Choroid plexus epithelial cell (primary cell): ENCODE measurements at regions not wholly inside any gene's neighbourhood (a gene's known extent, or its start where the extent isn't known, plus 50 kb on each side); places are given as distances from the start of the nearest gene placed in this dataset.

ENCODE experiments used
- DNase-seq: peaks from one replicate; pipeline ENCODE4 v3.0.0-alpha.2; 2010; ENCODE audit warnings: low read depth
- H3K4me3 ChIP-seq: 2 replicates; pipeline ENCODE4 v1.5.1; 2011; ENCODE audit warnings: low read depth, mild to moderate bottlenecking, control low read depth, low read length, moderate library complexity
- TF ChIP-seq, protein P1 (sequence below): conservative IDR thresholded peaks from 2 replicates; pipeline ENCODE4 v1.5.1; 2011; ENCODE audit warnings: low read depth, mild to moderate bottlenecking, control low read depth, inconsistent platforms, low read length, moderate library complexity

DNA sequence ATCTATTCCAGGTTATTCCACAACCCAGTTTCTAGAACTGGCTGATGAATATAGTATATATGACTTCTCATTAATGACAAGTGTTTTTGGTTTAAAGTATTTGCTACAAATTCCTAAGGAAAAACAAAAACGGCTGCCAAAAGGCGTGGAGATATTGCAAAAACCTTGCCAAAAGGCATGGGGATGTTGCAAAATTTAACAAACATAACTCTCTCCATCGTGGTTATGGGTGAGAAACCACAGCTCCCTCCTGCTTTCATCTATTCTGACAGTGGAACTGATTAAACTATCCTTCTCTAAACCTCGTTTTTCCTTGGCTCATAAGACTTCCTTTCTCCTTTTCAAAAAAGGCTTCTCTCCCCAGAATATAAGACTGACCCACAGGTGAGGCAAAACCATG lies 342.0 kb upstream of the PDZRN3 start:
- TF ChIP-seq, protein P1, sequence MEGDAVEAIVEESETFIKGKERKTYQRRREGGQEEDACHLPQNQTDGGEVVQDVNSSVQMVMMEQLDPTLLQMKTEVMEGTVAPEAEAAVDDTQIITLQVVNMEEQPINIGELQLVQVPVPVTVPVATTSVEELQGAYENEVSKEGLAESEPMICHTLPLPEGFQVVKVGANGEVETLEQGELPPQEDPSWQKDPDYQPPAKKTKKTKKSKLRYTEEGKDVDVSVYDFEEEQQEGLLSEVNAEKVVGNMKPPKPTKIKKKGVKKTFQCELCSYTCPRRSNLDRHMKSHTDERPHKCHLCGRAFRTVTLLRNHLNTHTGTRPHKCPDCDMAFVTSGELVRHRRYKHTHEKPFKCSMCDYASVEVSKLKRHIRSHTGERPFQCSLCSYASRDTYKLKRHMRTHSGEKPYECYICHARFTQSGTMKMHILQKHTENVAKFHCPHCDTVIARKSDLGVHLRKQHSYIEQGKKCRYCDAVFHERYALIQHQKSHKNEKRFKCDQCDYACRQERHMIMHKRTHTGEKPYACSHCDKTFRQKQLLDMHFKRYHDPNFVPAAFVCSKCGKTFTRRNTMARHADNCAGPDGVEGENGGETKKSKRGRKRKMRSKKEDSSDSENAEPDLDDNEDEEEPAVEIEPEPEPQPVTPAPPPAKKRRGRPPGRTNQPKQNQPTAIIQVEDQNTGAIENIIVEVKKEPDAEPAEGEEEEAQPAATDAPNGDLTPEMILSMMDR: no peak
- H3K4me3 ChIP-seq: no peak overlapping the region
- DNase-seq: no peak

GRCh38 chr3:73964818-73965217 lies 340.1 kb upstream of the PDZRN3 start:
- H3K4me3 ChIP-seq: no peak overlapping the region
- DNase-seq: no peak
- TF ChIP-seq, protein P1: no peak

- TF ChIP-seq, protein P1: no peak
- no peak for DNase-seq
- H3K4me3 ChIP-seq: no peak overlapping the region
These were observed 330.8 kb upstream of the PDZRN3 start for GRCh38 chr3:73955494-73956070.

DNA sequence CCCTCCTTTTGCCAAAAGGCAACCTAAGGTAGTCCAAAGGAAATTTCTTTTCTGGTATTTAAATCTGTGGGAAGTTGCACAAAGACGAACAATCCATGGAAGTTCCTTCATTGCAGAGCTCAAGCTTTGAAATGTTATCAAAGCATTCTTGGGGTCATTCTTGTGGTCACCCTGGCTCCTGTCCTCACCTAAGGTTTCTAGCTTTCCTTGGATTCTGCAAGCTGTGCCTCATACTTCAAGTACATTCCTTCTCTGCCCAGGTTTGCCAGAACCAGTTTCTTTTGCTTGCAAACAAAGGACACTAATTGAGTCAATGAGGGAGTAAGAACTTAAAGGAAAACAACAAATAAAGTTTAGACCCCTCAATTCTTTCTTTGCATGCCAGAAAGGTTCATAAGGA lies 329.8 kb upstream of the PDZRN3 start:
- TF ChIP-seq, protein P1: no peak
- DNase-seq: peak; percentile 5

GRCh38 chr3:73952781-73953180 lies 328.0 kb upstream of the PDZRN3 start:
- DNase-seq: no peak

More for the DNA sequence above, 329.8 kb upstream of the PDZRN3 start:
- no peak overlapping the region for H3K4me3 ChIP-seq

DNA sequence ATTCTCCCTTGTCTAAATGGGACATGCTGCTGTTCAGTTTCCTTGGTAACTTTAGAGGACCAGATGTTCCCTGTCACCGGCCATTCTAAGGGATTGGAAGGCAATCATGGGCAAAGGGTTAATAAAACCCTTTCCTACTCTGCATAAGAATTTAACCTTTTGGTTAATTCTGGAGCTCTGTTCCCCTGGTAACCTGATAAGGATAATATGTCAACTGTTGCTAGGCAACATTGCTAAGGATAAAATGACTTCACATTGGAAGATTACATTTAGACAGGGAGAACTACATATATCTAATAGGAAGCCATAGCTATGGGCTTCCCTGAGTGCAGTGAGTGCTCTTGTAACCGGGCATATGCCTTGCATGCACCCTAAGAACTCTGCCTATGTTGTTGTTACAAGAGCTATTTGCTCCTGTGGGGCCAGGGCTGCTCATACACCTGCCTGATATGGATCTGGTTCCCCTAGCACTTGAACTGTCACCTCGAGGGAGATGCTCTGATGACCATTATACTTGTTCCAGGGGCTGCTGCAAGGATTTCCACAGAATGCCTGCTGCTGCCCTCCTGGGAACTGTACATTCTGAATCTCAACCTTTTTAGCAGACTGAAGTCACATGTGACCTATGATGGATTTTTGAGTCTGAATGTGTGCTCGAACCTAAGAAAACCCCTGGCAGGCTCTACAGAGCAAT lies 326.3 kb upstream of the PDZRN3 start:
- H3K4me3 ChIP-seq: no peak overlapping the region
- TF ChIP-seq, protein P1: no peak
- no peak for DNase-seq

More at GRCh38 chr3:73952781-73953180, 328.0 kb upstream of the PDZRN3 start:
- H3K4me3 ChIP-seq: no peak overlapping the region
- TF ChIP-seq, protein P1: no peak

DNA sequence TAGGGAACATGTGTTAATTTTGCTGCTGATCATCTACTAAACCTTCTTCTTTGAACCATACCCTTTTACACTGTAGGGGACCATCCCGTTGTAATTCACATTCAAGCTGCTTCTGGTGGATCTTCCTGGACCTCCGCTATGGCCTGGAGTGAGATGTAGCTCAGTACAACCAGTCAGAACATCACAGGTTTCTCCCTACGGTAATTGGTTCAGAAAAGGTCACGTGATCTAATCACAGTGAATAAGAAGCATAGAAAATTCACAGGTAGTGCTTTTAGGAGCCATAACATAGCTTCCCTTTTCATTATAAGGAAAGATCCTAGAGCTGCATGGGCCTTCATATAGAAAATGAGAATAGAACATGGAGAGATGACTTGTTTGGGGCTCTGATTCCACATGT lies 320.8 kb upstream of the PDZRN3 start:
- DNase-seq: no peak
- no peak overlapping the region for H3K4me3 ChIP-seq
- TF ChIP-seq, protein P1: no peak
